ENCODE measurements at regions not wholly inside any gene's neighbourhood (a gene's known extent, or its start where the extent isn't known, plus 50 kb on each side); places are given as distances from the start of the nearest gene placed in this dataset.

DNA sequence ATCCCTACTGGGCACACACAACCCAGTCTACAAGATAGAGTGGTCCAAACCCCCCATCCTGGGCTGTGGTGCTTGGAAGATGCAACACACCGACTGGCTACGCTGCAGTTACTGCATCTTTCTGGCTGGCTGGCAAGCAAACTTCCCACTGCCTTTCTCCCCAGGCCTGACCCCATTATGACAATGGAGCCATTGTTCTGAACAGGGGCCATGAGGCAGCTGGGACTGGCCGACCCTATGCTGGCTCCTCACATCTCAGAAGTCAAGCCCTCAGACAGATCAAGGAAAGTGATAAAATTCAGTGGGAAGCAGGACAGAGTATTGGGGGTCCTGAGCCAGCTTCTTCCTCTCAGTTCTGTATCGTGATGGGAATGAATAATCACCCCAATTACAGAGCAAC, 364.1 kb upstream of the ASIC2 start:
- no peak for DNase-seq

DNA sequence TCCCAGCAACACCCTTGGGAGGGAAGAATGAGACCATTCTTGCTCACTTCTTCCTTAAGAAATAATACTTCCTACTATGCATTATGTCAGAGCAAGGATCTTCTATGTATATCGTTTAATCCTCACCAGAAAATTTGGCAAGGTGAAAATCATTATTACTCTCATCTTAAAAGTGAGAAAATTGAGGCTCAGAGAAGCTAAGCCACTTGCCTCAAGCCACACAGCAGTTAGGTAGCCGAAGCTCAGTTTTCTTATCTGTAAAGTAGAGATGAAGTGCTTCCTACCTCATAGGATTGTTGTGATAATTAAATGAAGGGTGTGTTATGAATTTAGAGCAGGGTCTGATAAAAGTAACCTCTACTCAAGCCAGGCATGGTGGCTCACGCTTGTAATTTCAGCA, 368.9 kb upstream of the ASIC2 start:
- no peak for DNase-seq

DNA sequence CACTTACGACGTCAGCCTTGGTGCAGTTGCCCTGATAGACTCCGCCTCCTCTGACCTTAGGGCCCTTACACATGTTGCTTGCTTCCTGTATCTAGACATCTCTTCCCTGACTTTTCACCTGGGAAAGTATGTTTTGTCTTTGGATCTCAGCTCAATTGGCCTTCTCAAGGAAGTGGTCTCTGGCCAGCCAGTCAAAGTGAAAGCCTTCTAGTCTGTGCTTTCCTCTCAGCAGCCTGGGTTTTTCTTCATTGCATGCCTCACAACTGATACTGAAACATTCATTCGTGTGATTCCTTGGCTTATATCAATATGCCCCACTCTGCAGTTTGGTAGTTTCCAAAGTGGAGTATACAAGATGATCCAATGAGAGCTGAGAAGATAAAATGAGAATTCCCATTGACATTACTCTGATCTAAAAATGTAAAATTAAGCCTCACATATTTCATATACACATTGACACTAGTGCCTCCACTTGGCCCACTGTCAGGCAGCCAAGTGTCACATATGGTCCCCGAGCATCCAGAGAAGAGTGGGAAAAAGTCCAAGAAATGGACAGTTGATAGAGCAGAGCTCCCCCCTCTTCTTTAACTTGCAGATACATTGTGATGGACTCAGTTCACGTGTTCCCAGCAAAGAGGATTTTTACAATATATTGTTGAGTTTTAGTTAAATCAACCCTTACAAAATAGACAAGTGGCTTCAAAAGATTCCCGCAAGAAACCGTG, 371.2 kb upstream of the ASIC2 start:
- no peak for DNase-seq

- DNase-seq: peak; percentile 15
These were observed 374.0 kb upstream of the ASIC2 start for GRCh38 chr17:33667052-33667509.

GRCh38 chr17:33667671-33668070, 374.6 kb upstream of the ASIC2 start:
- DNase-seq: no peak

GRCh38 chr17:33668516-33668915, 375.4 kb upstream of the ASIC2 start:
- no peak for DNase-seq

DNA sequence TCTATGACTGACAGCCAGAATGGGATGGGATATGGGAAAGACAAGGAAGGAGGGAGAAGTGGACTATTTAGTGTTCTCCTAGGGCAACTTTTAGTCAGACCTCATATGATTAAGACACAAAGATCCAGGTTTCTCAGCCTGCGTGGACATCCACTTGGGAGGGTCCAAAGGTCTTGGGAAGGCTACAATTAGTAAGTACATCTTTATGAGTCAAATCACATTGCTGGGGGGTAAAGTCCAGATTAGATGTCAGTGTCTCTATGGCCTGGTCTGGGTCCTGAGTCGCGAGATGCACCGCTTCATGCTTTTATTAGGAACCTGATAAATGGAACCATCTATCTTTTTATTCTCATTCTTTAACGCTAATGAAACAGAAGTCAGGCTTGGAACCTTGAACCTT, 378.4 kb upstream of the ASIC2 start:
- no peak for DNase-seq

DNA sequence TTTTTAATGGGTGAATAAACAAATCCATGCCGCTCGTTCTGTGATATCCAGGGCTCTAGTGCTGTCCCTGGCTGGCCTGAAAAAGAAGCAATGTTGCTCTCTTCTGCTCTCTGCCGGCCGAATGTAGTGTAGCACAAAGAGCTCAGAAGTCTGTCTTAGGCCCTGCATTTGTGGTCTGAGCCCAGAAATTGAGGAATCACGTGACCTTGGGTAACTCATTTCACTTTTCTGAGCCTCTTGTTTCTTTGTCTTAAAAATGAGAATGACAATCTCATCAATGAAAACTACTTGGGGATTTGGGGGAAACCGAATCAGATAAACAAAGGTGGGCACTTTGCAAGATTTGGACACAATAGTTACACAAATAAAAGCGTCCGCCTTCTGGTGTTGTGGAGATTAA, 381.6 kb upstream of the ASIC2 start:
- DNase-seq: peak; percentile 62

- no peak for DNase-seq
These were observed 383.3 kb upstream of the ASIC2 start for GRCh38 chr17:33676444-33676843.

GRCh38 chr17:33679595-33679994, 386.5 kb upstream of the ASIC2 start:
- DNase-seq: no peak

DNA sequence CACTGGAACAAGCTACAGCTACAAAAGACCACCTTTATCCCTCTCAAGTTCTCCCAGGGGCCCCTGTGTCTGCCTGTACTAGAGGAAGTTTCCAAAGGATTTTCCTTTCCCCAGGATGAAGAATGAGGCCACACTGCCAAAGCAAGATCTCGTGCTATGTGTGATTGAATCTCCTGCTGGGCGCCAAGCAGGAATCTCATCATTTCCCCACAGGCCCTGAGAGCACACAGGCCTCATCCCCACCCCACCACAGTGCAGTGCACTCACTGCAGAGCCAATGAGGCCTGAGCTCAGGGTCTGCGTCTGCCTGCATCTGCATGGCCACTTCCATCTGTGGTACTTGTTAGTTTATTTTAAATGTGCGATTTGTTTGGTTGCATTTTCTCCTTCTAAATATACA, 387.4 kb upstream of the ASIC2 start:
- DNase-seq: no peak

DNA sequence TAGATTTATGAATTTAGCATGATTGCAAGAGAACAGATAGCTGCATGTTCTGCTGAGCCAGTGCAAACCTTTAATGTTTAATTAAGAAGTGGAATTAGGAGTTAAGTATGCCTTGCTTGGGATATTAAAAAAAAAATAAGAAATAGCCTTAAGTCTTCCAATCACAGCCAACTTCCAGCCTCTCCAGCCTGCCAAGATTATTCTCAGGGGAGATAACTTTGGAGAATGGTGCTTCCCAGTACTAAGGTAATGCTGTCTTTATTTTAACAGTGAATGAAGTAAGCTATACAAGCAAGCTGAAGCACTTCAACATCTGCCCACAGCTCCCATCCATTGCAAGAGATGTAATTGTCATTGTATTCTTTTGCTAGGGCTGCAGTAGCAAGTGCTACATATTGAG, 389.5 kb upstream of the ASIC2 start:
- DNase-seq: no peak

- peak; percentile 10 for DNase-seq
These were observed 391.6 kb upstream of the ASIC2 start for GRCh38 chr17:33684735-33685134.

DNA sequence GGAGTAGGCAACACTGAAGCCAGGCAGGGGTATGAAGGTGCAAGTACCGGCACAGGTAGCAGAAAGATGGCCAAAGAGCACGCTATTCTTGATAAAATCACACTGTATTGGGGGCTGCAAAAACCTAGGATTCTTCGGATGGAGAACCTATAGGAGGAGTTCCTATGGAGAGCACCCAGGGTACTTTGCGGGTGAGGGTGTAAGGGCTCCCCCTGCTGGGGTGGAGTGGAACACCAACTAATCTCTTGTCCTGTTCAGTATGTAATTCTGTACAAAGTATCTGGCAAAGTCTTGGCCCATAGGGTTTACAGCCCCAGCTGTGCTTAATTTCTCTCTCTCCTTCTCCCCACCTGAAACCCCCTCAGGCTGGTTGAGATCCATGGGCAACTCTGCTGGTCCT, 393.1 kb upstream of the ASIC2 start:
- peak; percentile 32 for DNase-seq

GRCh38 chr17:33687831-33688230, 394.7 kb upstream of the ASIC2 start:
- peak; percentile 55 for DNase-seq

DNA sequence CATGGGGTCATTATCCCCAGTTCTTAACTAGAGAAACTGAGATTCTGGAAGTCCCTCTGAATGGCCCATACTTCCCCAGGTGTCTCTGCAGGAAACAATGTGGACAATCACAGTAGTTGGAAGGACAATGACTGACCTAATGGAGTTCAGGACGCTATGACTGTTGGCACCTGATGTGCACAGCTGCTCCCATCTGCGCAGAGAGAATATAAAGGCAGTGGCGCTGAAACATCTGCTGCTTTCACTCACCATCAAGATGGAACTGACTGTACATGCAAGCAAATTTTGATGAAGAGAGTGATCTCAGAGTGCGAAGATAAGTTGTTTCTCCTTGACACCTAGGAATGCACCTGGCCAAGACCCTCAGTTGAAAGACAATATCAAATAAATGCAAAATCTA, 395.7 kb upstream of the ASIC2 start:
- peak; percentile 43 for DNase-seq

DNA sequence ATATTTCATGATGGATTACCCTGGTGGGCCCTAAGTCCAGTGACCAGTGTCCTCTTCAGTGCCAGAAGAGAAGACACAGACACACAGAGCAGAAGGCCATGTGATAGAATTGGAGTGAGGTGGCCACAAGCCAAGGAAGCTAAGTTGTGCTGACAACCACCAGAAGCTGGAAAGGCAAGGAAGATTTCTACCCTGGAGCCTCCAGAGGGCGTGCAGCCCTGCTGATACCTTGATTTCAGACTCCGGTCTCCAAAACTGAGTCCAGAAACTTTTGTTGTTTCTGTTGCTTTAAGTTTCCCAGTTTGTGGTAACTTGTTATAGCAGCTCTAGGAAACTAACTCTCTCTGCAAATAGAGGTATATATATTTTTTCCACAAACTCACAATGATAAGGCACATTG, 396.6 kb upstream of the ASIC2 start:
- DNase-seq: peak; percentile 4

DNA sequence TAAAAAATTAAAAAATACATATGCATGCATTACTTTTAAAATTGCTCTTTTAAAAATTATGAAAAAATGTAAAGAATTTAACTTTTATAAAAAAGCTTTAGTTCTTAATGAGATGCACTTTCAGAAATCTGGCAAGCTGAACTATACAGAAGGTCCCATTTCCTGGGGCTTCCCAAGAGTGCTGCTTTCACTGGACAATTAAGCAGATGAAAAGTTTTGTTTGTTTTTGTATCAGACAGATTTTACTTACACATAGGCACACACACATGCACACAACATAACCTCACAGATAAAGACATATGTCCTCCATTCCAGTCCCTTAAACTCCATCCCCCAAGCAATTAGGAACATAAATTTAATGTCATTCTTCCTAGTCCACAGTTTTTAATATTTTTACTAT, 402.3 kb upstream of the ASIC2 start:
- DNase-seq: no peak

DNA sequence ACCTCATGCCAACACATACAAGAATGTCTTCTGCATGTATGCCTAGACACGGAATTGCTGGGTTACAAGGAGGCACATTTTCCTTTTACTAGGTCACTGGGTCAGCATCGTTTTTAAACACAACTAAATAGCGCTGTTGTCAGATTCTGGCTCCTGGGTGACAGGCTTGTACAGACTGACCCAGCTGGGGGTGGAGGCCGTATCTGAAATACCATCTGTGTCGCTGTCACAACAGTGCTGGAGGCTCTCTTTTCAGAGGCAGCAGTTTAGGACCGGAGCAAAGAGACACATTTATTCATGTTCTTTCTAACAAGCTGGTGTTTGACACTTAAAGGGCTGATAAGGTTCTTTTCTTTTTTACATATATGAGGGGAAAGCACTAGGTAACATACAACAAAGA, 403.0 kb upstream of the ASIC2 start:
- peak; percentile 10 for DNase-seq

DNA sequence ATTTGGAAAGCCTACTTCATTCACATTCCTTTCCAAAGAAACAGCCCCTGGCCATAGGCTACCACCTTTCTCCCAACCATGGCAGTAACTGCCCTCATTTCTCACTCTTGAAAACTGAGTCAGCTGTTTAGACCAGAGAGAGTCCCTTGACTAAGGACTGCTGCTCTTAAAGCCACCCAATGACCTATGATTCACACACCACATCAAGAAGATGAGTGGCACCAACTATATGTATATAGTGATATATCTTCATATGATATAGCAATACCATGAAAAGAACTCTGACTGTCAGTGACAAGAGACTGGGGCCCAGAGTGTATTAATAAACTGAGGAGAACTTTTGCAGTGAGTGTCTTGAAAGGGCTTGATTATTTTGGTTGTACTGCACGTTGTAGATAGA, 404.5 kb upstream of the ASIC2 start:
- DNase-seq: no peak

DNA sequence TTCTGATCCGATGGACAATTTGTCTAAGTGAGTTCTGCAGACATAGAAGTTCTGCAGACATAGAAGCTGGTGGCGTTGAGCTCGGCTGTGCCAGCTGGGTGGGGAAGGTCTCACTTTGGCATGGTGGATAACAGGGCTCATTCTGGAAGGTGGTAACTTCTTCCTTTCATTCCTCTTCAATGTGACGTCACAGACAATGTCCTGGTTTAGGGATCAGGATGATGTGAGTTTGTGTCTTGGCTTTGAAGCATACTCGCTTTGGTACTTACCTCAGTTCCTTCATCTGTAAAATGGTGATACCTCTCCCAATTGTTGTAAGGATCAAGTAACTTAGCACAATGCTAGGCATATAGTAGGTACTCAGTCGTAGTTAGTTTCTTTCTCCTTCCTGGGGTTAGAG, 408.8 kb upstream of the ASIC2 start:
- no peak for DNase-seq

DNA sequence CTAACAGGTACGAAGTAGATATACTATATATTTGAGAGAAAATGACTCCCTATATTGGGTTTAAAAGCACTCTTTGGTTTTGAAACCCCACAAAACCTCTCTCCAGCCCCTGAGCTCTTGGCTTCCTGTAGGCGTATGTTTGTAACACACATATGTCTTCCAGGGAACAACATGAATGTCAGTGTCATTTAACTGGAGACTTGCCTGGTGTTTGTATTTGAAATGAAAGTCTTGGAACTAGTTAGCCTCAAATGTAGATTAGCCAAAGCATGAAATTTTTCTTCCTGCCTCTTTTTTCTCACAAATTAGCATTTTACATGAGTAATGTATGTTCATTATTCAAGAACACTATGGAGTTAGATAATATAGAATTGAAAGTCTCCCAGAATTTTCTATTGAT, 411.8 kb upstream of the ASIC2 start:
- DNase-seq: no peak

- no peak for DNase-seq
These were observed 416.8 kb upstream of the ASIC2 start for GRCh38 chr17:33709881-33710280.

DNA sequence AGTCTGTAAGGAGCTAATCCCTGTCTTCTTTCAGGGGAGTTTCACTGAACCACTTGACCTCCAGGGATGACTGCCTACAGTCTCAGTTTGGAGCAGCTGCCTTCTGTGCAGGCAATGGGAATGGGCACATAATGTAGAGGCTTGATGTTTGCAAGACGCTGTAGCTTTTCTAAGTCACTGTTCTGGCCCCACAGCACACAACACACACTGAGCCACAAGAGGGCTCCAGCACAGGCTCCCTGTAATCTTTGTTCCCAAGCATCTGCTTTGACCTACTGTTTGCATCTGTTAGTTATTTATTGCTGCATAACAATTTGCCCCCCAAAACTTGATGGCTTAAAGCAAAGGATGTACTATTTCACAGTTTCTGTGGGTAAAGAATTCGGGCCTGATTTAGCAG, 419.0 kb upstream of the ASIC2 start:
- DNase-seq: no peak

GRCh38 chr17:33716957-33717356, 423.9 kb upstream of the ASIC2 start:
- DNase-seq: no peak

All from NCI-H69 (cell line).